Brain microvascular endothelial cell (primary cell): ENCODE measurements at regions not wholly inside any gene's neighbourhood (a gene's known extent, or its start where the extent isn't known, plus 50 kb on each side); places are given as distances from the start of the nearest gene placed in this dataset.

Experiments
- DNase-seq: peaks from one replicate; pipeline ENCODE4 v3.0.0-alpha.2; 2020
- H3K27ac ChIP-seq: fragments of 250-450 bp; sonication (Bioruptor Pico); 2 replicates; pipeline ENCODE4 v1.5.1; 2020; ENCODE audit warnings: mild to moderate bottlenecking, moderate library complexity
- H3K27me3 ChIP-seq: fragments of 250-450 bp; sonication (Bioruptor Pico); replicated peaks from 2 replicates; pipeline ENCODE4 v1.5.1; 2020; ENCODE audit warnings: mild to moderate bottlenecking
- H3K36me3 ChIP-seq: fragments of 250-450 bp; sonication (Bioruptor Pico); replicated peaks from 2 replicates; pipeline ENCODE4 v1.5.1; 2020; ENCODE audit warnings: mild to moderate bottlenecking
- H3K4me3 ChIP-seq: 2 replicates; pipeline ENCODE4 v1.5.1; 2011; ENCODE audit warnings: low read depth, mild to moderate bottlenecking, control low read depth, low read length, moderate library complexity
- in situ Hi-C: cut with HindIII; loops from 2 replicates; pipeline ENCODE4 v1.10.0; 2017; ENCODE audit warnings: low sequenced_read_pairs, low pct_ligation_motif_present
- TF ChIP-seq, protein P1 (sequence below): IDR thresholded peaks from 2 replicates; pipeline ENCODE4 v1.5.1; 2011; ENCODE audit warnings: low read depth, mild to moderate bottlenecking, moderate library complexity, low read length, control low read depth, inconsistent platforms; ENCODE audit errors: missing control alignments

DNA sequence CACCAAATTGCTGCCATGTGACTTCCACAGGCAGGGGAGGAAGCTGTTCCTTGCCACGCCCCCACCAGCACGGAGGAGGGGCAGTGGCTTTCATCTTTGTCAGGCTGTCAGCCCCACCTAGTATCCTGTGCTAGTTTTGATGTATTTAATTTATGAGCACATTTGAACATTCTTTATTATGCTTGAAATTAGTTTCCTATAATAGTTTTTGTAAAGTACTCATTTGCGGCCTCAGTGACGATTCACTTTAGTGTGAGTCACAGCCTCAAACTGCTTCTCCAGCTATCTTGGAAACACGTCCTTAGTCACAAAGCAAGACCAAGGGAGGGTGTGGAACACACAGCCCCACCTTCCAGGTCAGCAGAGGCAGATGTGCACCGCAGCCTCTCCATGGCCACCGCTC, 239.9 kb upstream of the ATP10A start:
- no peak for DNase-seq
- H3K27ac ChIP-seq = no peak overlapping the region
- no peak overlapping the region for H3K4me3 ChIP-seq
- no peaks in the 10 kb centered on the region for H3K36me3 ChIP-seq
- no peaks in the 10 kb centered on the region for H3K27me3 ChIP-seq
- TF ChIP-seq, protein P1, sequence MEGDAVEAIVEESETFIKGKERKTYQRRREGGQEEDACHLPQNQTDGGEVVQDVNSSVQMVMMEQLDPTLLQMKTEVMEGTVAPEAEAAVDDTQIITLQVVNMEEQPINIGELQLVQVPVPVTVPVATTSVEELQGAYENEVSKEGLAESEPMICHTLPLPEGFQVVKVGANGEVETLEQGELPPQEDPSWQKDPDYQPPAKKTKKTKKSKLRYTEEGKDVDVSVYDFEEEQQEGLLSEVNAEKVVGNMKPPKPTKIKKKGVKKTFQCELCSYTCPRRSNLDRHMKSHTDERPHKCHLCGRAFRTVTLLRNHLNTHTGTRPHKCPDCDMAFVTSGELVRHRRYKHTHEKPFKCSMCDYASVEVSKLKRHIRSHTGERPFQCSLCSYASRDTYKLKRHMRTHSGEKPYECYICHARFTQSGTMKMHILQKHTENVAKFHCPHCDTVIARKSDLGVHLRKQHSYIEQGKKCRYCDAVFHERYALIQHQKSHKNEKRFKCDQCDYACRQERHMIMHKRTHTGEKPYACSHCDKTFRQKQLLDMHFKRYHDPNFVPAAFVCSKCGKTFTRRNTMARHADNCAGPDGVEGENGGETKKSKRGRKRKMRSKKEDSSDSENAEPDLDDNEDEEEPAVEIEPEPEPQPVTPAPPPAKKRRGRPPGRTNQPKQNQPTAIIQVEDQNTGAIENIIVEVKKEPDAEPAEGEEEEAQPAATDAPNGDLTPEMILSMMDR = no peak
- in situ Hi-C loops = no loop called here

DNA sequence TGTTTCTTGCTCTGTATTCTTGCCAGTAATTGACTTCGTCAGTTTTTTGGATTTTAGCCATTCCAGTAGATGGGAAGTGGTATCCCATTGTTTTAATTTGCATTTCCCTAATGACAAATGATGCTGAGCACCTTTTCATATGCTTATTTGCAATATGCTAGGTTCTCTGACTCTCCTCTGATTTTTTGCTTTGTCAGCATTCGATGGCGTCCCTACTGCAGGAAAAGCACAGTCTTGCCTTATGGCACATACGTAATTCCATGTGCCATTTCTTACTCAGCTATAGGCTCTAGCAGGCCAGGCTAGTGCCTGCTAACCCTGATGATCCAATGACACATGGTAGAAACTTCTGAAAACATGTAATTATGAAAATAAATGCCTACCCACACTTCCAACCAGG, 239.2 kb upstream of the ATP10A start:
- H3K27ac ChIP-seq = no peak overlapping the region
- H3K27me3 ChIP-seq = no peaks in the 10 kb centered on the region
- TF ChIP-seq, protein P1 = no peak
- in situ Hi-C loops = no loop called here
- DNase-seq = no peak
- no peaks in the 10 kb centered on the region for H3K36me3 ChIP-seq
- H3K4me3 ChIP-seq = no peak overlapping the region

DNA sequence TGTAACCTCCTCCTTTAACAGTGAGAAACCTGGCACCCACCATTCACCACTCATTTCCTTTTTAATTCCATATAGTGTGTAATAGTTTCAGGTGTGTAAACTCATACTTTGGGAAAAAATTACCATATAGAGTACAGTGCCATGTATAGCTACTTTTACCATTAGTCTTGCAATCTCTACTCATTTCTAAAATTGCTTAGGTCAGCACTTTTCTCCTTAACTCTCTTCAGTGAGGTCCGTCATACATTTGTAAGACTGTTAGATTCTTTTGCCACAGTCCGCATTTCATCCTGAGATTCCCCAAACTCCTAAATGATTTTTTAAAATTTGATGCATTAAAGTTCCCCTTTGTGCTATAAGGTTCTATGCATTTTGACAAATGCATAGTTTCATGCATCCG, 238.3 kb upstream of the ATP10A start:
- no peak overlapping the region for H3K27ac ChIP-seq
- no peaks in the 10 kb centered on the region for H3K36me3 ChIP-seq
- in situ Hi-C loops = no loop called here
- no peak for DNase-seq
- H3K4me3 ChIP-seq = no peak overlapping the region
- TF ChIP-seq, protein P1 = no peak
- no peaks in the 10 kb centered on the region for H3K27me3 ChIP-seq

DNA sequence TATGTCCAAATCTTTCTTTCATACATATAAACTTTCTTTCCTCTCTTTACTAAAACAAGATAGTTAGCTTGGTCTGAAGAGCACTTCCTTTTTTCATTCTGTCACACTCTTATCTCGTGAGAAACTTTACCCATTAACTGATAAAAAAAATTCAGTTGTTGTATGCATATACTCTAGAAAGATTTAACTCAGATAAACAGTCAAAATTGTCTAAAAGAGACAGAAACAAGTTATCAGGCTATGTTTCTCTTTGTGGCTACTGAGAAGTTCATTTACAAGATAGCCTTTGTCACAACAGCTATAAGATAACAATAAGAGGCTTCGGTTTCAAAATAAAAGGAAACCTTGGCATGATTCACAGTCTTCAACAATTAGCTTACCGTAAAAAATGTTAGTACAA, 235.7 kb upstream of the ATP10A start:
- no peaks in the 10 kb centered on the region for H3K36me3 ChIP-seq
- TF ChIP-seq, protein P1 = no peak

DNA sequence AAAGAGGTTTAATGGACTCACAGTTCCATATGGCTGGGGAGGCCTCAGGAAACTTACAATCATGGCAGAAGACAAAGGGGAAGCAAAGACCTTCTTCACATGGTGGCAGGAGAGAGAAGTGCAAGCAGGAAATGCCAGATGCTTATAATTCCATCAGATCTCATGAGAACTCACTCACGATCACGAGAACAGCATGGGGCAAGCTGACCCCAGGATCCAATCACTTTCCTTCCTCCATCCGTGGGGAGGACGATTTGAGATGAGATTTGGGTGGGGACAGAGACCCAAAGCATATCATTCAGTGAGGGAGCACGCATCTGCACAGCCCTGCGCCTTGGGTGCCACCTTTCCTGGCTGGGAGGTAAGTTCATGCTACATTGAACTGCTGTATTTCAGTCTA, 234.1 kb upstream of the ATP10A start:
- Histone ChIP-seq H3K4me3 (no peak overlapping the region), H3K27me3 (no peaks in the 10 kb centered on the region), H3K36me3 (no peaks in the 10 kb centered on the region), H3K27ac (no peak overlapping the region)
- DNase-seq = no peak
- TF ChIP-seq, protein P1 = no peak
- in situ Hi-C loops = no loop called here

More for the DNA sequence above, 235.7 kb upstream of the ATP10A start:
- Histone ChIP-seq H3K27me3 (no peaks in the 10 kb centered on the region), H3K27ac (no peak overlapping the region), H3K4me3 (no peak overlapping the region)
- no peak for DNase-seq
- in situ Hi-C loops = no loop called here

DNA sequence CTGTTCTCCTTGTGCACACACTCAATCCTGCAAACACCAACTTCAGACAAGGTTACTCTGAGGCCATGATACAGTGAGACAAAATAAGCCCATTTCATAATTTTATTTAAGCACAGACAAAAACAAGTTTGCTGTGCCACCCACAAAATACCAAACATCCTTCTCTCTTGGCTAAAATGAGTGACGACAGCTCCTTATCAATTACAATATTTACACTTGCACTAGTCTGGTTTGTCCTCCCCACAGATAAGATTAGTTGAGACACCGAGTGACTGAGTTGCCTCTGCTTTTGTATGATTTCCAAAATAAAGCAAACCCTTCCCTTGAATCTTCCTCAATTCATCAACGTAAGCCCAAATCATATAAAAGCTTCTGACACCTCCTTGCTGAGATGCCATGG, 233.5 kb upstream of the ATP10A start:
- no peak for DNase-seq
- TF ChIP-seq, protein P1 = no peak
- H3K27me3 ChIP-seq = no peaks in the 10 kb centered on the region
- H3K4me3 ChIP-seq = no peak overlapping the region
- no peak overlapping the region for H3K27ac ChIP-seq
- in situ Hi-C loops = no loop called here
- no peaks in the 10 kb centered on the region for H3K36me3 ChIP-seq
